ENCODE measurements at regions not wholly inside any gene's neighbourhood (a gene's known extent, or its start where the extent isn't known, plus 50 kb on each side); places are given as distances from the start of the nearest gene placed in this dataset.

DNA sequence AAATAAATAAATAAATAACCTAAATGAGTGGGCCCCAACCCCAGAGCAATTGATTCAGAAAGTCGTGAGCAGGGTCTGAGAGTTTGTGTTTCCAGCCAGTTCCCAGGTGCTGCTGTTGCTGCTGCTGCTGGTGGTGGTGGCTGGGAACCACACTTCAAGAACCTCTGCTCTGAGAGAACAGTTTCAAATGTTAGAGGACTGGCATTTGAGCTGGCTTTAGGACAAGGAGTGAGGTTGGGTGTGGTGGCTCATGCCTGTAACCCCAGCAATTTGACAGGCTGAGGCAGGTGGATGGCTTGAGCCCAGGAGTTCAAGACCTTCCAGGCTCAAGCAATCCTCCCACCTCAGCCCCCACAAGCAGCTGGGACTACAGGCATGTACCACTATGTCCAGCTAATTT lies 123.1 kb upstream of the UBE2E1 start:
- TF ChIP-seq, protein P1, sequence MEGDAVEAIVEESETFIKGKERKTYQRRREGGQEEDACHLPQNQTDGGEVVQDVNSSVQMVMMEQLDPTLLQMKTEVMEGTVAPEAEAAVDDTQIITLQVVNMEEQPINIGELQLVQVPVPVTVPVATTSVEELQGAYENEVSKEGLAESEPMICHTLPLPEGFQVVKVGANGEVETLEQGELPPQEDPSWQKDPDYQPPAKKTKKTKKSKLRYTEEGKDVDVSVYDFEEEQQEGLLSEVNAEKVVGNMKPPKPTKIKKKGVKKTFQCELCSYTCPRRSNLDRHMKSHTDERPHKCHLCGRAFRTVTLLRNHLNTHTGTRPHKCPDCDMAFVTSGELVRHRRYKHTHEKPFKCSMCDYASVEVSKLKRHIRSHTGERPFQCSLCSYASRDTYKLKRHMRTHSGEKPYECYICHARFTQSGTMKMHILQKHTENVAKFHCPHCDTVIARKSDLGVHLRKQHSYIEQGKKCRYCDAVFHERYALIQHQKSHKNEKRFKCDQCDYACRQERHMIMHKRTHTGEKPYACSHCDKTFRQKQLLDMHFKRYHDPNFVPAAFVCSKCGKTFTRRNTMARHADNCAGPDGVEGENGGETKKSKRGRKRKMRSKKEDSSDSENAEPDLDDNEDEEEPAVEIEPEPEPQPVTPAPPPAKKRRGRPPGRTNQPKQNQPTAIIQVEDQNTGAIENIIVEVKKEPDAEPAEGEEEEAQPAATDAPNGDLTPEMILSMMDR (IDR thresholded peaks at IDR 0.05): no peak
- no peak for TF ChIP-seq EP300 (IDR thresholded peaks at IDR 0.05)
- TF ChIP-seq POLR2AphosphoS5 (IDR thresholded peaks at IDR 0.05): no peak
- no peak for TF ChIP-seq POLR2A (IDR thresholded peaks at IDR 0.05)
